Ecto neural progenitor cell (in vitro differentiated cells): ENCODE measurements at regions not wholly inside any gene's neighbourhood (a gene's known extent, or its start where the extent isn't known, plus 50 kb on each side); places are given as distances from the start of the nearest gene placed in this dataset.

ENCODE experiments used
- DNase-seq: peaks from one replicate; pipeline ENCODE4 v3.0.0-alpha.2; 2018; ENCODE audit warnings: low spot score

- DNase-seq: no peak
These were observed 373.6 kb upstream of the DDI1 start for GRCh38 chr11:103662880-103663279.

- no peak for DNase-seq
These were observed 367.6 kb upstream of the DDI1 start for GRCh38 chr11:103668859-103669258.

GRCh38 chr11:103671143-103671651 lies 365.2 kb upstream of the DDI1 start:
- no peak for DNase-seq

GRCh38 chr11:103673773-103674172 lies 362.7 kb upstream of the DDI1 start:
- no peak for DNase-seq

GRCh38 chr11:103676413-103676812 lies 360.0 kb upstream of the DDI1 start:
- DNase-seq: no peak

GRCh38 chr11:103680826-103681225 lies 355.6 kb upstream of the DDI1 start:
- no peak for DNase-seq

GRCh38 chr11:103681855-103682254 lies 354.6 kb upstream of the DDI1 start:
- DNase-seq: no peak

- peak; percentile 80 for DNase-seq
These were observed 353.9 kb upstream of the DDI1 start for GRCh38 chr11:103682318-103683184.

- no peak for DNase-seq
These were observed 352.9 kb upstream of the DDI1 start for GRCh38 chr11:103683576-103683975.

- DNase-seq: no peak
These were observed 347.5 kb upstream of the DDI1 start for GRCh38 chr11:103688924-103689323.

- DNase-seq: no peak
These were observed 346.1 kb upstream of the DDI1 start for GRCh38 chr11:103690356-103690755.

GRCh38 chr11:103696123-103696522 lies 340.3 kb upstream of the DDI1 start:
- no peak for DNase-seq

GRCh38 chr11:103699216-103699615 lies 337.2 kb upstream of the DDI1 start:
- DNase-seq: no peak

GRCh38 chr11:103699656-103700055 lies 336.8 kb upstream of the DDI1 start:
- DNase-seq: no peak

- DNase-seq: no peak
These were observed 335.8 kb upstream of the DDI1 start for GRCh38 chr11:103700622-103701021.

- no peak for DNase-seq
These were observed 333.0 kb upstream of the DDI1 start for GRCh38 chr11:103703437-103703836.

GRCh38 chr11:103703954-103704353 lies 332.5 kb upstream of the DDI1 start:
- no peak for DNase-seq

GRCh38 chr11:103705642-103706041 lies 330.8 kb upstream of the DDI1 start:
- DNase-seq: no peak

- no peak for DNase-seq
These were observed 327.1 kb upstream of the DDI1 start for GRCh38 chr11:103709371-103709770.

GRCh38 chr11:103714246-103714645 lies 322.2 kb upstream of the DDI1 start:
- no peak for DNase-seq

- no peak for DNase-seq
These were observed 320.1 kb upstream of the DDI1 start for GRCh38 chr11:103716363-103716762.

GRCh38 chr11:103727262-103727661 lies 309.2 kb upstream of the DDI1 start:
- no peak for DNase-seq

- no peak for DNase-seq
These were observed 306.8 kb upstream of the DDI1 start for GRCh38 chr11:103729617-103730016.
